GM12891 (cell line): ENCODE measurements at regions not wholly inside any gene's neighbourhood (a gene's known extent, or its start where the extent isn't known, plus 50 kb on each side); places are given as distances from the start of the nearest gene placed in this dataset.

Experiments used
- DNase-seq: peaks from one replicate; pipeline ENCODE4 v3.0.0; 2011; ENCODE audit warnings: low spot score; ENCODE audit not compliant: insufficient read length
- FAIRE-seq: peaks from 2 replicates; lab custom pipeline; 2011; peaks lifted over from hg19 to GRCh38; lab: Jason Lieb, UNC
- PAX5 ChIP-seq: IDR thresholded peaks from 2 replicates; pipeline ENCODE4 v1.6.1; 2011; ENCODE audit warnings: low read length, moderate library complexity, mild to moderate bottlenecking; ENCODE audit not compliant: insufficient read depth, severe bottlenecking
- POLR2A ChIP-seq: IDR thresholded peaks from 2 replicates; pipeline ENCODE4 v1.6.1; 2011; ENCODE audit warnings: low read depth, low read length, control low read depth
- POLR2AphosphoS5 ChIP-seq: IDR thresholded peaks from 2 replicates; pipeline ENCODE4 v1.6.1; 2011; ENCODE audit warnings: low read depth, low read length, control low read depth
- POU2F2 ChIP-seq: IDR thresholded peaks from 2 replicates; pipeline ENCODE4 v1.6.1; 2011; ENCODE audit warnings: low read depth, mild to moderate bottlenecking, control low read depth, low read length, moderate library complexity
- SPI1 ChIP-seq: IDR thresholded peaks from 2 replicates; pipeline ENCODE4 v1.6.1; 2011; ENCODE audit warnings: low read depth, low read length, control low read depth
- TAF1 ChIP-seq: IDR thresholded peaks from 2 replicates; pipeline ENCODE4 v1.6.1; 2011; ENCODE audit warnings: low read depth, low read length, control low read depth

- TF ChIP-seq POLR2A (no peak), POLR2AphosphoS5 (no peak), POU2F2 (no peak), TAF1 (no peak), SPI1 (peak; percentile 91), PAX5 (no peak)
- DNase-seq, result no peak
- no peak for FAIRE-seq
Measured at GRCh38 chr7:22676385-22676784, 50.6 kb upstream of the IL6 start.

- FAIRE-seq, result peak; percentile 83
- no peak for DNase-seq
- no peak for TF ChIP-seq POLR2AphosphoS5
- TF ChIP-seq POU2F2, result no peak
- TF ChIP-seq POLR2A, result no peak
- TF ChIP-seq PAX5, result no peak
- no peak for TF ChIP-seq SPI1
- no peak for TF ChIP-seq TAF1
Measured at GRCh38 chr7:22675917-22676343, 51.1 kb upstream of the IL6 start.

- no peak for FAIRE-seq
- TF ChIP-seq POLR2A, result no peak
- no peak for TF ChIP-seq POLR2AphosphoS5
- no peak for TF ChIP-seq SPI1
- no peak for TF ChIP-seq TAF1
- TF ChIP-seq POU2F2, result no peak
- no peak for TF ChIP-seq PAX5
- DNase-seq, result no peak
Measured at GRCh38 chr7:22675421-22675820, 51.6 kb upstream of the IL6 start.

GRCh38 chr7:22672846-22673680 is 53.9 kb upstream of the IL6 start:
- no peak for TF ChIP-seq POLR2AphosphoS5
- TF ChIP-seq SPI1, result no peak
- TF ChIP-seq TAF1, result no peak
- no peak for TF ChIP-seq POLR2A
- TF ChIP-seq PAX5, result peak; percentile 34
- TF ChIP-seq POU2F2, result peak; percentile 31; the same call in 1 of the 2 replicates
- DNase-seq (peak; percentile 21), FAIRE-seq (peak; percentile 87)

- FAIRE-seq (peak; percentile 16), DNase-seq (no peak)
- TF ChIP-seq POLR2AphosphoS5 (no peak), PAX5 (no peak), TAF1 (no peak), POLR2A (no peak), POU2F2 (peak; percentile 11; the same call in 1 of the 2 replicates), SPI1 (no peak)
Measured at GRCh38 chr7:22671177-22671879, 55.7 kb upstream of the IL6 start.

GRCh38 chr7:22670422-22670815 is 56.6 kb upstream of the IL6 start:
- DNase-seq (no peak), FAIRE-seq (no peak)
- TF ChIP-seq SPI1, result no peak
- TF ChIP-seq TAF1, result no peak
- TF ChIP-seq POLR2AphosphoS5, result no peak
- TF ChIP-seq POLR2A, result no peak
- TF ChIP-seq POU2F2, result no peak
- no peak for TF ChIP-seq PAX5

GRCh38 chr7:22669692-22670421 is 57.1 kb upstream of the IL6 start:
- DNase-seq (no peak), FAIRE-seq (no peak)
- TF ChIP-seq POLR2AphosphoS5, result no peak
- no peak for TF ChIP-seq TAF1
- no peak for TF ChIP-seq POLR2A
- TF ChIP-seq PAX5, result no peak
- TF ChIP-seq POU2F2, result no peak
- no peak for TF ChIP-seq SPI1

- TF ChIP-seq TAF1 (no peak), POLR2A (no peak), POU2F2 (no peak), POLR2AphosphoS5 (no peak), PAX5 (no peak), SPI1 (no peak)
- DNase-seq (no peak), FAIRE-seq (no peak)
Measured at GRCh38 chr7:22668971-22669401, 58.0 kb upstream of the IL6 start.
